ENCODE measurements at regions not wholly inside any gene's neighbourhood (a gene's known extent, or its start where the extent isn't known, plus 50 kb on each side); places are given as distances from the start of the nearest gene placed in this dataset.

GRCh38 chr10:32153252-32153651, 97.0 kb upstream of the KIF5B start:
- H3K27me3 ChIP-seq: no peaks in the 10 kb centered on the region
- no peak overlapping the region for H3K27ac ChIP-seq
- DNase-seq: no peak
- no peaks in the 10 kb centered on the region for H3K4me1 ChIP-seq
- H3K4me3 ChIP-seq (replicated peaks in 1 of 3): no peak overlapping the region
- no peaks in the 10 kb centered on the region for H3K9me3 ChIP-seq
- H3K36me3 ChIP-seq: no peaks in the 10 kb centered on the region
- TF ChIP-seq CTCF (IDR thresholded peaks at IDR 0.05): no peak
- TF ChIP-seq POLR2A (IDR thresholded peaks at IDR 0.05): no peak
- WGBS, 2 donors: 70 to 95% methylated on average over 4 of the region's 4 CpGs
- intact Hi-C loops (cut with DNase I): no loop called here

- no peaks in the 10 kb centered on the region for H3K27me3 ChIP-seq
- intact Hi-C loops (cut with DNase I): no loop called here
- DNase-seq: no peak
- no peak overlapping the region for H3K4me3 ChIP-seq (replicated peaks in 1 of 3)
- no peaks in the 10 kb centered on the region for H3K9me3 ChIP-seq
- H3K27ac ChIP-seq: no peak overlapping the region
- 91% methylated on average over 2 of the region's 2 CpGs for WGBS, 2 donors
- no peak for TF ChIP-seq CTCF (IDR thresholded peaks at IDR 0.05)
- no peak for TF ChIP-seq POLR2A (IDR thresholded peaks at IDR 0.05)
- no peaks in the 10 kb centered on the region for H3K4me1 ChIP-seq
- no peaks in the 10 kb centered on the region for H3K36me3 ChIP-seq
These were observed 95.6 kb upstream of the KIF5B start for GRCh38 chr10:32151871-32152270.

GRCh38 chr10:32150532-32151101, 94.4 kb upstream of the KIF5B start:
- 51 to 67% methylated on average over 7 to 8 of the region's 8 CpGs for WGBS, 2 donors
- Histone ChIP-seq H3K9me3 (no peaks in the 10 kb centered on the region), H3K36me3 (no peaks in the 10 kb centered on the region), H3K27ac (no peak overlapping the region), H3K4me1 (no peaks in the 10 kb centered on the region), H3K27me3 (no peaks in the 10 kb centered on the region), H3K4me3 (replicated peaks in 1 of 3) (no peak overlapping the region)
- DNase-seq: no peak
- intact Hi-C loops (cut with DNase I): no loop called here
- no peak for TF ChIP-seq POLR2A (IDR thresholded peaks at IDR 0.05)
- no peak for TF ChIP-seq CTCF (IDR thresholded peaks at IDR 0.05)

- no peak for TF ChIP-seq CTCF (IDR thresholded peaks at IDR 0.05)
- TF ChIP-seq POLR2A (IDR thresholded peaks at IDR 0.05): no peak
- H3K9me3 ChIP-seq: no peaks in the 10 kb centered on the region
- no peaks in the 10 kb centered on the region for H3K27me3 ChIP-seq
- DNase-seq: peak; percentile 6 to 9
- no peaks in the 10 kb centered on the region for H3K36me3 ChIP-seq
- no peak overlapping the region for H3K4me3 ChIP-seq (replicated peaks in 1 of 3)
- WGBS, 2 donors: 30 to 52% methylated on average over 8 of the region's 8 CpGs
- H3K27ac ChIP-seq: no peak overlapping the region
- H3K4me1 ChIP-seq: no peaks in the 10 kb centered on the region
- intact Hi-C loops (cut with DNase I): no loop called here
These were observed 93.2 kb upstream of the KIF5B start for GRCh38 chr10:32149252-32149955.

GRCh38 chr10:32148864-32149251, 92.6 kb upstream of the KIF5B start:
- no peak for DNase-seq
- Histone ChIP-seq H3K27ac (no peak overlapping the region), H3K9me3 (no peaks in the 10 kb centered on the region), H3K4me3 (replicated peaks in 1 of 3) (no peak overlapping the region), H3K4me1 (no peaks in the 10 kb centered on the region), H3K36me3 (no peaks in the 10 kb centered on the region), H3K27me3 (no peaks in the 10 kb centered on the region)
- no peak for TF ChIP-seq POLR2A (IDR thresholded peaks at IDR 0.05)
- WGBS, 2 donors: 66 to 82% methylated on average over 4 of the region's 4 CpGs
- intact Hi-C loops (cut with DNase I): no loop called here
